CD4-positive, alpha-beta T cell (primary cell): ENCODE measurements at regions not wholly inside any gene's neighbourhood (a gene's known extent, or its start where the extent isn't known, plus 50 kb on each side); places are given as distances from the start of the nearest gene placed in this dataset.

ENCODE experiments used
- ATAC-seq: fragments of 200-7000 bp; cut with Tn5 transposase; one replicate; pipeline ENCODE4 v1.10.0; 2022; ENCODE audit warnings: mild to moderate bottlenecking; ENCODE audit not compliant: poor library complexity
- CTCF ChIA-PET: fragments of 350-600 bp; sonication (Branson Sonifier 250); formaldehyde crosslinking; loops from one replicate; lab custom pipeline; 2021; ENCODE audit warnings: antibody characterized with exemption, inconsistent platforms; lab: Charles Lee
- POLR2A ChIA-PET: fragments of 350-600 bp; sonication (Branson Sonifier 250); formaldehyde crosslinking; loops from one replicate; lab custom pipeline; 2021; ENCODE audit warnings: antibody characterized with exemption, inconsistent platforms; lab: Charles Lee
- DNase-seq, 14 experiments: peaks; one replicate each; pipeline ENCODE4 v3.0.0-alpha.2; 2013 to 2020; ENCODE audit warnings: mixed read lengths in 2 of 14
- H3K27ac ChIP-seq, 2 donors: one replicate each; pipeline versions ENCODE4 v1.5.1 to v1.7.0; 2013; ENCODE audit warnings: low read length in 2 of 2, low read depth in 1 of 2, mild to moderate bottlenecking in 1 of 2
- H3K27me3 ChIP-seq, 2 experiments: 1 replicate in 1 of 2; 2 replicates in 1 of 2; pipeline versions ENCODE4 v1.6.1 to v1.7.0; 2013; ENCODE audit warnings: low read length in 2 of 2, control low read depth in 1 of 2, mild to moderate bottlenecking in 1 of 2, moderate library complexity in 1 of 2; ENCODE audit not compliant: insufficient read depth in 2 of 2, control insufficient read depth in 1 of 2
- H3K36me3 ChIP-seq: one replicate; pipeline ENCODE4 v1.6.1; 2013; ENCODE audit warnings: low read length, control low read depth; ENCODE audit not compliant: insufficient read depth
- H3K4me1 ChIP-seq: one replicate; pipeline ENCODE4 v1.6.1; 2013; ENCODE audit warnings: low read length, control low read depth; ENCODE audit not compliant: insufficient read depth
- H3K4me3 ChIP-seq: one replicate; pipeline ENCODE4 v1.5.1; 2013; ENCODE audit warnings: mild to moderate bottlenecking, low read length, moderate library complexity
- H3K9me3 ChIP-seq, 2 experiments: 1 replicate in 1 of 2; 2 replicates in 1 of 2; pipeline versions ENCODE4 v1.6.1 to v1.7.0; 2013; ENCODE audit warnings: low read length in 2 of 2, mild to moderate bottlenecking in 2 of 2, control low read depth in 1 of 2, moderate library complexity in 1 of 2; ENCODE audit not compliant: control insufficient read depth in 1 of 2, insufficient read depth in 1 of 2
- H3K27ac Mint-ChIP-seq: one replicate; pipeline ENCODE4 v1.8.0; 2020; ENCODE audit warnings: mixed read lengths
- H3K27me3 Mint-ChIP-seq: one replicate; pipeline ENCODE4 v1.8.0; 2021; ENCODE audit warnings: mixed read lengths
- H3K36me3 Mint-ChIP-seq: one replicate; pipeline ENCODE4 v1.8.0; 2021; ENCODE audit warnings: low read depth, mixed read lengths
- H3K4me1 Mint-ChIP-seq: one replicate; pipeline ENCODE4 v1.8.0; 2021; ENCODE audit warnings: low read depth, mixed read lengths
- H3K4me3 Mint-ChIP-seq: one replicate; pipeline ENCODE4 v1.8.0; 2020; ENCODE audit warnings: mild to moderate bottlenecking, mixed read lengths
- H3K9me3 Mint-ChIP-seq: one replicate; pipeline ENCODE4 v1.8.0; 2020; ENCODE audit warnings: mixed read lengths
- intact Hi-C, 2 experiments: fragments of 100-400 bp; cut with DNase I in 1 of 2; cut with micrococcal nuclease in 1 of 2; formaldehyde crosslinking; loops; one replicate each; pipeline versions ENCODE4 v1.15.1 to v1.9.0; 2023 to 2025; cut with DNase I, micrococcal nuclease
- TF ChIP-seq, protein P1 (sequence below): fragments of 200-600 bp; IDR thresholded peaks from one replicate; pipeline ENCODE4 v1.8.0; 2022; ENCODE audit warnings: antibody characterized with exemption, mild to moderate bottlenecking

GRCh38 chr4:127210893-127211649 lies 421.7 kb upstream of the INTU start:
- POLR2A ChIA-PET = no interaction called here
- CTCF ChIA-PET = no interaction called here
- H3K27me3 Mint-ChIP-seq = no peaks in the 10 kb centered on the region

DNA sequence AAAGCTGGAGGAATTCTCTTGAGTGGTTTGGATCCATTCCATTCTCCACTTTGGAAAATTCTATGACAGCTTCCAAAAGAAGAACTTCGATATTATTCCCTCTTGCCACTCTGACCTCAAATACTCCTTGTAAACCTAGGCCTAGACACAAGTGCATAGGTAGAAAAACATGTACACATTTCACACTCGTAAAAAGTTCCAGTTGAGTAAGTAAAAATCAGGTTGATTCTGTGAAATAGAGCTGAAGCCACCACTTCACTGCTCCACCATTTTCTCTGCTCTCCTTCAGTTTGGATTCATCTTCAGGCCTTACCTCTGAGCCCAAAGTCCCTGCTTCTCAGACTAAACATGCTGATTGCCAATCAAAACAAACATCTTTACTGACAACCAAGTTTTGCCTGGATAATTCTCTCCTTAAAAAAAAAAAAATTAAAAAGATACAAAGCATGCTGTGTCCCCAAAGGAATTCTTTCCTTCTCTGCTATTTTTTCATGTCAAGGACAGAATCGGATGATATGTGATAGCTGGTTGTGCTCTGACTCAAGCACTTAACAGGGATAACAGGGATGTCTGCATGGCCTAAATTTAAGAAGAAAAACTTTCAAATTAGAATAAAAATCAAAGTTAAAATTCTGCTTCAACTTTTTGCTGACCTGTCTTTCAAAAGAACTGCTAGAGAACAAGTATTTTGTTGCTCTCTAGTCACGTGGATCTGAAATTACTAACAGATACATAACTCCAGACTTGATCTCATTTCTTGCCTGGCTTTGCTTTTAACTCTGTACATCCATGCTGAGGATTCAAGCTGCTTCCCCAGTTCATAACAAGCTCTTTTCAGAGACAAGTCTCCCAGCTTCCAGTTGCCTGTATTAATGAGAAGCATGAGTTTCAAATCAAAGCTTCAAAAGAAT lies 420.9 kb upstream of the INTU start:
- no peaks in the 10 kb centered on the region for H3K36me3 Mint-ChIP-seq
- TF ChIP-seq, protein P1, sequence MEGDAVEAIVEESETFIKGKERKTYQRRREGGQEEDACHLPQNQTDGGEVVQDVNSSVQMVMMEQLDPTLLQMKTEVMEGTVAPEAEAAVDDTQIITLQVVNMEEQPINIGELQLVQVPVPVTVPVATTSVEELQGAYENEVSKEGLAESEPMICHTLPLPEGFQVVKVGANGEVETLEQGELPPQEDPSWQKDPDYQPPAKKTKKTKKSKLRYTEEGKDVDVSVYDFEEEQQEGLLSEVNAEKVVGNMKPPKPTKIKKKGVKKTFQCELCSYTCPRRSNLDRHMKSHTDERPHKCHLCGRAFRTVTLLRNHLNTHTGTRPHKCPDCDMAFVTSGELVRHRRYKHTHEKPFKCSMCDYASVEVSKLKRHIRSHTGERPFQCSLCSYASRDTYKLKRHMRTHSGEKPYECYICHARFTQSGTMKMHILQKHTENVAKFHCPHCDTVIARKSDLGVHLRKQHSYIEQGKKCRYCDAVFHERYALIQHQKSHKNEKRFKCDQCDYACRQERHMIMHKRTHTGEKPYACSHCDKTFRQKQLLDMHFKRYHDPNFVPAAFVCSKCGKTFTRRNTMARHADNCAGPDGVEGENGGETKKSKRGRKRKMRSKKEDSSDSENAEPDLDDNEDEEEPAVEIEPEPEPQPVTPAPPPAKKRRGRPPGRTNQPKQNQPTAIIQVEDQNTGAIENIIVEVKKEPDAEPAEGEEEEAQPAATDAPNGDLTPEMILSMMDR = no peak
- Histone ChIP-seq H3K36me3 (no peaks in the 10 kb centered on the region), H3K4me1 (no peaks in the 10 kb centered on the region), H3K4me3 (no peak overlapping the region), H3K27ac (no peak overlapping the region), H3K27me3 (no peaks in the 10 kb centered on the region), H3K9me3 (no peaks in the 10 kb centered on the region)
- no peak for ATAC-seq
- intact Hi-C loops = no loop called here
- no peaks in the 10 kb centered on the region for H3K27me3 Mint-ChIP-seq
- CTCF ChIA-PET = interaction anchor here (0.8 kb wide), 1 partner anchor 9 kb away, joined by 3 read pairs; no protein-coding TSS in a partner anchor
- DNase-seq = no peak
- no peaks in the 10 kb centered on the region for H3K4me1 Mint-ChIP-seq
- peaks cover 23% of the 10 kb centered on the region for H3K9me3 Mint-ChIP-seq
- POLR2A ChIA-PET = no interaction called here
- no peak overlapping the region for H3K4me3 Mint-ChIP-seq
- H3K27ac Mint-ChIP-seq = no peak overlapping the region

More at GRCh38 chr4:127210893-127211649, 421.7 kb upstream of the INTU start:
- DNase-seq (no peak), ATAC-seq (no peak)
- no peaks in the 10 kb centered on the region for H3K36me3 ChIP-seq
- no peaks in the 10 kb centered on the region for H3K9me3 ChIP-seq
- intact Hi-C loops = no loop called here
- Mint-ChIP-seq H3K4me1 (no peaks in the 10 kb centered on the region), H3K4me3 (no peak overlapping the region), H3K36me3 (no peaks in the 10 kb centered on the region), H3K9me3 (peaks cover 17% of the 10 kb centered on the region), H3K27ac (no peak overlapping the region)
- no peaks in the 10 kb centered on the region for H3K4me1 ChIP-seq
- TF ChIP-seq, protein P1 = no peak
- H3K4me3 ChIP-seq = no peak overlapping the region
- H3K27me3 ChIP-seq = no peaks in the 10 kb centered on the region
- H3K27ac ChIP-seq = no peak overlapping the region

DNA sequence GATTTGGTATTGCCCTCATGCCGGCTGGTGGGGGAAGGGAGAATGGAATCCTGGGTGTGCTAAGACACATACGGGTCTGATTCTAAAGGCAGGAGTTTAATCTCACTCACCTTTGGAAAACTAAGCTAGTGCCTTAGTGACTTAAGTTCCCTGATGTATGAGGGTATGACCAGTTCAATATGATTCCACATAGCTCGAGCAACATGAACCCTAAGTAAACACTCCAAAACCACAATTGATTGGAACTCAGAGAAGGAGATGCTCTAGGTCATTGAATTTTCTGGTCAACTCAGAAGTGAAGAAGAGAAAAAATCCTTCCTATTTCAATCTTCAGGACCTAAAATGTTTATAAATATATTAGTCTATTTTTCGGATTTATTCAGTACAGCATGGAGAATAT lies 420.1 kb upstream of the INTU start:
- H3K36me3 Mint-ChIP-seq = no peaks in the 10 kb centered on the region
- H3K4me1 Mint-ChIP-seq = no peaks in the 10 kb centered on the region
- no peaks in the 10 kb centered on the region for H3K36me3 ChIP-seq
- ATAC-seq (no peak), DNase-seq (no peak)
- ChIA-PET CTCF (interaction anchor here (0.8 kb wide), 1 partner anchor 10 kb away, joined by 3 read pairs; no protein-coding TSS in a partner anchor), POLR2A (no interaction called here)
- no peak overlapping the region for H3K27ac Mint-ChIP-seq
- H3K4me3 ChIP-seq = no peak overlapping the region
- no peaks in the 10 kb centered on the region for H3K9me3 ChIP-seq
- H3K4me1 ChIP-seq = no peaks in the 10 kb centered on the region
- H3K4me3 Mint-ChIP-seq = no peak overlapping the region
- H3K27ac ChIP-seq = no peak overlapping the region
- TF ChIP-seq, protein P1 = no peak
- intact Hi-C loops = no loop called here
- peaks cover 21% of the 10 kb centered on the region for H3K9me3 Mint-ChIP-seq
- H3K27me3 Mint-ChIP-seq = no peaks in the 10 kb centered on the region
- H3K27me3 ChIP-seq = no peaks in the 10 kb centered on the region
